ENCODE measurements at regions not wholly inside any gene's neighbourhood (a gene's known extent, or its start where the extent isn't known, plus 50 kb on each side); places are given as distances from the start of the nearest gene placed in this dataset.
"Not testable (repeated sequence)": the region's sequence is repeated elsewhere in the genome, so short reads cannot be mapped to it uniquely, and the experiment has no call there.

DNA sequence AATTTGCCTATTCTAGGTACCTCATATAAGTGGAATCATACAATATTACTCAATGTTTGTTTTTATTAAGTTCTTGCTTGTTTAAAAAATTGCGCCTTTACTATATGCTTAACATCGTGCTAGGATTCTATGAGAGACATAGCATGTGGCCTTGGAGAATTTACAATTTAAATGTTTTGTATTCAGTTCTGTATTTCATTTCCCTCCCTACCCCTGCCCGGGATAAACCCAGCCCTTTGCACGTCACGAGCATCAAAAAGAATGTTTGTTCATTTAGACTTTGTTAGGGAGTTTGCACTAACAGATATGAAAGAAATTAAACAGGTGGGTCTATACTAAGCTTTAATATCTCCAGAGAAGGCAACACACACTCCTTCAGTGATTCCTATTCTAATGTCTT lies 75.7 kb downstream of the C18orf54 start:
- no peak for DNase-seq (ENCODE audit: low read depth in 2 of 2)

- DNase-seq (ENCODE audit: low read depth in 2 of 2) = no peak
Observed at GRCh38 chr18:54433857-54434256, 76.2 kb downstream of the C18orf54 start.

- DNase-seq (ENCODE audit: low read depth in 2 of 2) = no peak
Observed at GRCh38 chr18:54434453-54434852, 76.7 kb downstream of the C18orf54 start.

DNA sequence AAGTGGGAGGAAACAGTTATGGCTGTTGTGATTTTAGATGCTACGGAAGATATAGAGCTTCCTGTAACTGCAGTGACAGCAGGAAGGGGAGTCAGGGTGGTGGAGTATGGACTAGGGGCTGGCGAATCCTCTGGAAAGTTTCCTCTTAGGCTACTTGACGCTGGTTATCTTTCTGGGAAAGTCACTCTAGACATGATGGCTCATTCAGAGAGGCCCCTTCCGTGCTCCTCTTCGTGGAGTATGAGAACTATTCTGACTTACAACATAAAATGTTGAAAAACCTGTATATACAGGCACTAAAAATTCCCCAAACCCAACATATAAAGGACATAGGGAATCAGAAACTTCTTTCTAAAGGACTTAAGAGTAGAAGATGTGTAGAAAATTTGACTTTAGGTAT lies 78.8 kb downstream of the C18orf54 start:
- DNase-seq (ENCODE audit: low read depth in 2 of 2) = no peak

GRCh38 chr18:54440292-54440691 lies 82.6 kb downstream of the C18orf54 start:
- DNase-seq (ENCODE audit: low read depth in 2 of 2) = no peak

GRCh38 chr18:54444319-54444914 lies 86.7 kb downstream of the C18orf54 start:
- DNase-seq (ENCODE audit: low read depth in 2 of 2) = peak in 1 of 2 donors; percentile 10

DNA sequence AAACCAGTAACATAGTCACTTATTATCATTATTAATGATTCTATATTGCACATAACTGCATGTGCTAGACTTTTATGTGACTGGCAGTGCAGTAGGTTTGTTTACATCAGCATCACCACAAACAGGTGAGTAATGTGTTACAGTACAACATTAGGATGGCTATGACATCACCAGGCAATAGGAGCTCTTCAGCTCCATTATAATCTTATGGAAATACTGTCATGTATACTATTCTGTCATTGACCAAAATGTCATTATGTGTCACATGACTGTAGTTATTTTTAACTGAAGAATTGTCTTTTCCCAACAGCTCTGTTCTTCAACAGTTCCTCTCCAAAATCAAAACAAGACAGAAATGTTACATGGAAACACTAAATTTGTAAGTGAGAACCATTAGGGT lies 96.3 kb downstream of the C18orf54 start:
- no peak for DNase-seq (ENCODE audit: low read depth in 2 of 2)

DNA sequence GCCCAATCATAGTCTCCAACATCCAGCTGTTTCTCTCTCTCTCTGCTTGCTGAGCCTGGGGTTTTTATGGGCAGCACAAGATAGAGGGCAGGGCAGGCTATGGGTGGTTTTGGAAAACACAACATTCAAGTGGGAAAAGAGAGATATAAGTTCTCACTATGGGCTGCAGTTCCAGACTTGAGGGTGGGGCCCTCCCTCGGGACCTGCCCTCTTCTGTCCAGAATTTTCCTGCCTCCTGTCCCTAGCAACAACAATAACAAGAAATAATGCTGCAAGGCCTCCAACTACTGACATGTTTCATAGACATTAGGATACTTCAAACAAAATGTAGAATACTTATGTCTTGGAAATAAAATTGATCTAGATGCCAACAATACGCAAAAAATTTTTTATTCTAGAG lies 107.8 kb downstream of the C18orf54 start:
- no peak for DNase-seq (ENCODE audit: low read depth in 2 of 2)

DNA sequence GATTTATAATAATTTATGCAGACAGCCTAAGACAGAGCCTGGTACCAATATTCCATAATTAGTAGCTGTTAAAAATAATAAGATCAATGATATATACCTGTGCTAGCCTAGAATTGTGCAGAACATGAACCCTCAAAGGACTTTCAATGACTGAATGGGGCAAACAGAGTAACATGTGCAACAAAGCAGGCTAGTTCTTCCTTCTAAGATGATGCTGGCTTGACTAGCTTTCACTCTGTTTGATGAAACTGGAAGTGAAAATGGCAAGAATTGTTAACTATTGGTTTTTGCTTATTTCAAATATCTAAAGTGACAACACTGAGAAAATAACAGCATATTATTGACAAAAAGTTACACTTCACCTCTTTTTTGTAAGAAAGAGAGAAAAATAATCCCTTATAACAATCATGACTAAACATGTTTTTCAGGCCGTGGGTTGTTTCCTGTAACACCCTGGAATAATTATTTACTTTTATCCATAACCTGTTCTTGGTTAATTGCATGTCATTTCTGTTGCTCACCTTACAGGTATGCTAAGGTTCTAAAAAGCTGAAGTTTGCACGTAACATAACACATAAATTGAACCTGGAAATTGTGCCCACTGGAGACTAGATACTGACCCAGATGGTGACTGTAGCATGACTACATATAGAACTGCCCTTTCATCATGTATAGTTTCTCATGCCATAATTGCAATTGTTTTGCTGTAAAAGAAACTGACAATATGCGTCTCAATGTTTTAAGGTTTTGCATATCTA lies 108.7 kb downstream of the C18orf54 start:
- DNase-seq (ENCODE audit: low read depth in 2 of 2) = no peak

- no peak for DNase-seq (ENCODE audit: low read depth in 2 of 2)
Observed at GRCh38 chr18:54479365-54479764, 111.7 kb upstream of the DYNAP start.

DNA sequence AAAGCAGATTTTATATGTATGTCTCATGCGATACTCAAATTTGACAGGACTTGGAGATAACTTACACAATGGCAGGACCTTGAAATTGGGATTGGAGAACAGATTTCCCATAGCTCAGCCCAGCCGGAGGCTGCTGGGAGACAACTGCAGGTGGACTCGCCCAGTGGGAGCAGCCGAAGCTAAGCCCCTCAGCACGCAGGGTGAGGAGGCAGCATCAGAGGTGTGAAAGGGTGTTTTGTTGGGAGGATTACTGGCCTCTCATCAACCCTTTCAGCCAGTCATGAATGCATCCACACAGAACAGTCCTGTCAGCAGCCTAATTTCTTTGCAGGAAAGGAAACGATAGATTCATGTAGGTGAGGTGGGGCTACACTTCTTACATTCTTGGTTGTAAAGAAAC lies 110.4 kb upstream of the DYNAP start:
- DNase-seq (ENCODE audit: low read depth in 2 of 2) = no peak

DNA sequence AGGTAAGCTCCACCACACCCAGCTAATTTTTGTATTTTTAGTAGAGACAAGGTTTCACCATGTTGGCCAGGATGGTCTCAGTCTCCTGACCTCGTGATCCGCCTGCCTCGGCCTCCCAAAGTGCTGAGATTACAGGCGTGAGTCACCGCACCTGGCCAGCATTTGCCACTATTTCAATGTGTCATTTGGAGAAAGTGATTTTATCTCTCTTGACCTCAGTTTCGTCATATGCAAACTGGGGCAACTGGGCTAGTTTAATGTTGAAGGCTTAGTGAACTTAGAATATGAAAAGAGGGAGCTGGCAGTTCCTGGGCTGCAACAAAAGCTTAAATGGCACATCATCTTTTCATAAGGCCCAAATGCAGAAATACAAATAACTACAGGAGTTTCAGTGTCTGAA lies 88.6 kb upstream of the DYNAP start:
- DNase-seq (ENCODE audit: low read depth in 2 of 2) = not testable (repeated sequence)

DNA sequence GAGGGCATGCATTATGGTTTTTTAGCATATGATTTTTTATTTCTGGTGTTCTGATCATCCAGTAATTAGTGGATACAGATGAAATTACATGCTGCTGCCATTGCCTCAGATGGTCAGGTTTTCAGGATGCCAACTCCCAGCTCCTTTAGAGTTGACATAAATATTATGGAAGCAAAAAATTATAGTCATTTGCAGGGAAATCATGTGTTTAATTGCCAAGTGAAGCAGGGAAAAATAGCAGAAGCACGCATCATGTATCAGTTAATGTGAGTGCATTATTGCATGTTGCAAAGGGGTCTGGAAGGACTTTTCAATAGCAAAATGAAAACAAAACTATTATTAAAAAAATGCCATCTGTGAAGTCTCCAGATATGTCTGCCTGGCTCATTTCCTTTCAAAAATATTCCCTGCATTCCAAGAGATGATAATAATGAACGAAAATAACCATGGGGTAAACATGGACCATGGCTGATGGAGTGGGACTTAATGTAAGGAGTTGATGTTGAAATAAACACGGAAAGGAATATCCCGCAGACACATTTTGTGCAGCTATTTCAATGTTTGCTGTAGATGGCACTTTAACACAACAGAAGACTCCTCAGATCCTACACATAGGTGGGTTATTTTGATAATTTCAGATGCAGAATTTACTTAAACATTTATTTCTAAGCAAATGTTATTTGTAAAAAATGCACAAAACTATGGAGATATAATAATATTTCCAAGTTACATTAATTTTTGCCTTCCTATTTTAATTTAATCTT lies 87.7 kb upstream of the DYNAP start:
- no peak for DNase-seq (ENCODE audit: low read depth in 2 of 2)

DNA sequence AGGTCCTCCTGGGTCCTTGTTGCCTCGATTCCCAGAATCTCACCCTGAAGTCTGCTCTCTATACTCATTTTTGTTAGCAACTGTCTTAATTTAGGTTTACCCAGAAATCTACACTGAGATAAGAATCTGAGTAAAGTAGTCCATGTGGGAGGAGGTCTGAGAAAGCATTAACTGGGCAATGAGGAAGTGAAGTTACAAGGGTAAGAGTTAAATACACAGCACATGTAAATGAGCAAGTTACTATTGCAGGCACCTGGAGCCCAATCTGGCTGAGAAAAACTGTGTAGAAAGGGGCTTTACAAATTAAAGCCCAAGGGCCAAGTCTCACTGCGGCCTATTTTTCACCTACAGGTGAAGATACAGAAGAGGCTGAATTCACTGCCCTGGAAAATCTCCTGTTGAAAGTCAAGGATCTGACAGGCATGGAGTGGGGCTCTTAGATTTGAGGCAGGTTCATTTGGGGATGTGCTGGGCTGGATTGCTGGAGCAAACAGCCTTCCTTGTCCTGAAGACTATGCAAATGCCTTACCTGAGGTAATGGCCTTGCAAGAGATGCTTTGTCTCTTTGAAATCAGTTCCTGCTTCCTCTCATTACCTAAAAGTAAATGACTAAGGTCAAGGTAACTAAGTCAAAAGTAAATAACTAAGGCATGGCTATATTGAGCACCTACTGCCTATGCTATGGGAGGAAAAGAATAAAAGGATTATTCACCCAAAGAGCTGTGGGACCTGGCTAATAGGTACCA lies 84.4 kb upstream of the DYNAP start:
- no peak for DNase-seq (ENCODE audit: low read depth in 2 of 2)

GRCh38 chr18:54509793-54510192 lies 81.3 kb upstream of the DYNAP start:
- DNase-seq (ENCODE audit: low read depth in 2 of 2) = no peak

- DNase-seq (ENCODE audit: low read depth in 2 of 2) = no peak
Observed at GRCh38 chr18:54515149-54515548, 75.9 kb upstream of the DYNAP start.

- DNase-seq (ENCODE audit: low read depth in 2 of 2) = no peak
Observed at GRCh38 chr18:54517521-54517920, 73.5 kb upstream of the DYNAP start.

DNA sequence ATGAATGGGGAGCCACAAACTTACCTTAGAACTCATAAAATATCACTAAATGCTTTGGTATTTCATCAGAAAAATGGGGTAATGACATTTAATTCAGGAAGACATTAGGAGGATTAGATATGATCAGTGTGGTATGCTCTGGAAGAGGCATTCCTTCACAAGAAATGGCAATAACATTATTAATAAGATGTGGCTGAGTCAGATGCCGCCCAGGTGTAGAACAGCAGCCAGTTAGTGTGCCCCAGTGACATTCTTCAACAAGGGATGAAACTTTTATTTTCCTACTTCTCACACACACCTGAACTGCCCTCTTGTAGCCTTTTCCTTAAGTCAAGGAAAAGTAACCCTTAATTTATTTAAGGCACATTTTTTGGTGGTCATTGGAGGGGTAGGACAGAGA lies 69.2 kb upstream of the DYNAP start:
- no peak for DNase-seq (ENCODE audit: low read depth in 2 of 2)

DNA sequence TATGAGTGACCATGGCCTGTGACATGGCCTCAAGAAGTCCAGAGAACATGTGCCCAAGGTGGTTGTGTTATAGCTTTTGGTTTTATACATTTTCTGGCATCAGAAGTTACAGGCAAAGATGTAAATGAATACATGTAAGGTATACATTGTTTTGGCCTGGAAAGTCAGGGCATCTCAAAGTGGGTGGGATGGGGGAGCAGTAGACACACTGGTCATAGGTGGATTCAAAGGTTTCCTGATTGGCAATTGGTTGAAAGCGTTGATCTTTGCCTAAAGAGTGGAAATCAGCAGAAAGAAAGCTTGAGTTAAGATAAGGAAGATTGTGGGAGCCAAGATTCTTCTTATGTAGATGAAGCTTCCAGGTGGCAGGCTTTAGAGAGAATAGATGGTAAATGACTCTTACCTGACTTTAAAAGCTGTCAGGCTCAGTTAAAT lies 62.1 kb upstream of the DYNAP start:
- DNase-seq (ENCODE audit: low read depth in 2 of 2) = no peak

DNA sequence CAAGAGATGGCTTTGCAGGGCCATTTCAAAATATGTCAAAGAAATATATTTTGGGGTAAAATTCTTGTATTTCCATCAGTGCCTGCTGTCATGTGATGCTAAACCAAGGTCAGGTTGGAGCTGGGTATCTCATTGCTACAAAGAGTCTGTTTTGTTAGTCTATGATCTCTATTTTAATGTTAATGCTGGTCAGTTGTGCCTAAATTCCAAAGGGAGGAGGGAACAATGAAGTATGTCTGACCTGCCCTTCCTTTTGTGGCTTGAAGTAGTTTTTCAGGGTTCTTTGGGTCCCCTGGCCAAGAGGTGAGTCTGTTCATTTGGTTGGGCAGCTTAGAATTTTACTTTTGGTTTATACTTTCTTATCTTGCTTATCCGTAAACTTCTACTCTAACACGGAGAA lies 61.6 kb upstream of the DYNAP start:
- DNase-seq (ENCODE audit: low read depth in 2 of 2) = no peak

GRCh38 chr18:54530285-54530684 lies 60.8 kb upstream of the DYNAP start:
- DNase-seq (ENCODE audit: low read depth in 2 of 2) = no peak

- no peak for DNase-seq (ENCODE audit: low read depth in 2 of 2)
Observed at GRCh38 chr18:54531402-54532065, 59.5 kb upstream of the DYNAP start.
